Peyer's patch (tissue), 4 donors: ENCODE measurements at regions not wholly inside any gene's neighbourhood (a gene's known extent, or its start where the extent isn't known, plus 50 kb on each side); places are given as distances from the start of the nearest gene placed in this dataset.

ENCODE experiments used
- POLR2A ChIP-seq, 2 donors: fragments of 450-650 bp; IDR thresholded peaks; one replicate each; pipeline ENCODE4 v1.5.1; 2017; ENCODE audit warnings: antibody characterized with exemption in 2 of 2, mild to moderate bottlenecking in 2 of 2, moderate library complexity in 2 of 2
- TF ChIP-seq, protein P1 (sequence below), 6 experiments: fragments of 450-650 bp in 4 of 6; fragments of 200-600 bp in 2 of 6; sonication (generic) in 1 of 6; IDR thresholded peaks; one replicate each; pipeline ENCODE4 v1.5.1; 2017 to 2019; ENCODE audit warnings: antibody characterized with exemption in 6 of 6, mild to moderate bottlenecking in 3 of 6, moderate library complexity in 1 of 6

DNA sequence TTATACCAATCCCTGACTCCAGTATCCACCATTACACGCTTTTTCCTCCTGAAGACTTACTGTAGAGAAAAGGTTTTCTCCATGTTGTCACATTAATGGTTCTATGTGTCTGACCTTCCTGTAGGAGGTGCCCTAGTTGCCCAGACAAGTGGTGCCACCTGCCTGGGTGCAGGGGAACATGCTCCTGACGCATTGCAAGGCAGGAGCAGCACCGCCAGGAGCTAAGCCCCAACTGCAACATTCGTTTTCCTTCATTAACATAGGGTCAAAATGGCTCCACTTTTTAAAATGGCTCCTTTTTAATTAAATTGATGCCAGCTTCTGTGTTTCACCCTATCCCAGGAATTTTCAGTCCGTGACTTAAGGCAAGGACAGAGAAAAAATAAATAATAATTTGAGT lies 220.1 kb upstream of the SAMSN1 start:
- no peak for TF ChIP-seq POLR2A (IDR thresholded peaks at IDR 0.05)
- TF ChIP-seq, protein P1, sequence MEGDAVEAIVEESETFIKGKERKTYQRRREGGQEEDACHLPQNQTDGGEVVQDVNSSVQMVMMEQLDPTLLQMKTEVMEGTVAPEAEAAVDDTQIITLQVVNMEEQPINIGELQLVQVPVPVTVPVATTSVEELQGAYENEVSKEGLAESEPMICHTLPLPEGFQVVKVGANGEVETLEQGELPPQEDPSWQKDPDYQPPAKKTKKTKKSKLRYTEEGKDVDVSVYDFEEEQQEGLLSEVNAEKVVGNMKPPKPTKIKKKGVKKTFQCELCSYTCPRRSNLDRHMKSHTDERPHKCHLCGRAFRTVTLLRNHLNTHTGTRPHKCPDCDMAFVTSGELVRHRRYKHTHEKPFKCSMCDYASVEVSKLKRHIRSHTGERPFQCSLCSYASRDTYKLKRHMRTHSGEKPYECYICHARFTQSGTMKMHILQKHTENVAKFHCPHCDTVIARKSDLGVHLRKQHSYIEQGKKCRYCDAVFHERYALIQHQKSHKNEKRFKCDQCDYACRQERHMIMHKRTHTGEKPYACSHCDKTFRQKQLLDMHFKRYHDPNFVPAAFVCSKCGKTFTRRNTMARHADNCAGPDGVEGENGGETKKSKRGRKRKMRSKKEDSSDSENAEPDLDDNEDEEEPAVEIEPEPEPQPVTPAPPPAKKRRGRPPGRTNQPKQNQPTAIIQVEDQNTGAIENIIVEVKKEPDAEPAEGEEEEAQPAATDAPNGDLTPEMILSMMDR (IDR thresholded peaks at IDR 0.05) = no peak
